ENCODE measurements at regions not wholly inside any gene's neighbourhood (a gene's known extent, or its start where the extent isn't known, plus 50 kb on each side); places are given as distances from the start of the nearest gene placed in this dataset.
"Not testable (repeated sequence)": the region's sequence is repeated elsewhere in the genome, so short reads cannot be mapped to it uniquely, and the experiment has no call there.

- no peaks in the 10 kb centered on the region for H3K4me1 ChIP-seq
- no peak overlapping the region for H3K4me3 ChIP-seq
- no peaks in the 10 kb centered on the region for H3K27me3 ChIP-seq (replicated peaks in 1 of 7)
- intact Hi-C loops (cut with DNase I; ENCODE audit: low total_unique reads) = no loop called here
- no peak overlapping the region for H3K27ac ChIP-seq
- H3K9me3 ChIP-seq = peaks cover 0 to 19% (median 10%) of the 10 kb centered on the region in 8 donors
- TF ChIP-seq POLR2A (IDR thresholded peaks at IDR 0.05) (no peak), POLR2AphosphoS5 (IDR thresholded peaks at IDR 0.05) (no peak), CTCF (IDR thresholded peaks at IDR 0.05 in 8 of 11, conservative IDR thresholded peaks at IDR 0.05 in 3 of 11) (no peak)
- 79 to 89% (median 82%) methylated on average over 6 of the region's 6 CpGs for WGBS, 5 donors
- no peaks in the 10 kb centered on the region for H3K36me3 ChIP-seq
- DNase-seq = no peak
Measured at GRCh38 chr12:126944684-126945083, 1322.3 kb upstream of the TMEM132C start.

GRCh38 chr12:126946958-126947357, 1320.0 kb upstream of the TMEM132C start:
- H3K36me3 ChIP-seq; H3K27ac ChIP-seq; H3K9me3 ChIP-seq; H3K27me3 ChIP-seq (replicated peaks in 1 of 7); H3K4me3 ChIP-seq; H3K4me1 ChIP-seq; DNase-seq; intact Hi-C loops (cut with DNase I; ENCODE audit: low total_unique reads): not testable (repeated sequence)
- WGBS, 5 donors = 75 to 91% (median 84%) methylated on average over 5 to 7 of the region's 7 CpGs

GRCh38 chr12:126949558-126949957, 1317.4 kb upstream of the TMEM132C start:
- intact Hi-C loops (cut with DNase I; ENCODE audit: low total_unique reads) = no loop called here
- no peaks in the 10 kb centered on the region for H3K9me3 ChIP-seq
- WGBS, 5 donors = 80 to 93% (median 84%) methylated on average over 1 of the region's 1 CpG
- TF ChIP-seq CTCF (IDR thresholded peaks at IDR 0.05 in 8 of 11, conservative IDR thresholded peaks at IDR 0.05 in 3 of 11) = no peak
- TF ChIP-seq POLR2AphosphoS5 (IDR thresholded peaks at IDR 0.05) = no peak
- TF ChIP-seq POLR2A (IDR thresholded peaks at IDR 0.05) = no peak
- no peak overlapping the region for H3K4me3 ChIP-seq
- no peak for DNase-seq
- no peaks in the 10 kb centered on the region for H3K27me3 ChIP-seq (replicated peaks in 1 of 7)
- no peaks in the 10 kb centered on the region for H3K4me1 ChIP-seq
- no peaks in the 10 kb centered on the region for H3K36me3 ChIP-seq
- no peak overlapping the region for H3K27ac ChIP-seq

GRCh38 chr12:126950266-126950665, 1316.7 kb upstream of the TMEM132C start:
- intact Hi-C loops (cut with DNase I; ENCODE audit: low total_unique reads) = no loop called here
- Histone ChIP-seq H3K36me3 (no peaks in the 10 kb centered on the region), H3K9me3 (no peaks in the 10 kb centered on the region), H3K27me3 (replicated peaks in 1 of 7) (no peaks in the 10 kb centered on the region), H3K4me3 (no peak overlapping the region), H3K27ac (no peak overlapping the region), H3K4me1 (no peaks in the 10 kb centered on the region)
- DNase-seq = no peak
- WGBS, 5 donors = 72 to 81% (median 81%) methylated on average over 6 of the region's 6 CpGs
- TF ChIP-seq POLR2AphosphoS5 (IDR thresholded peaks at IDR 0.05) (no peak), CTCF (IDR thresholded peaks at IDR 0.05 in 8 of 11, conservative IDR thresholded peaks at IDR 0.05 in 3 of 11) (no peak), POLR2A (IDR thresholded peaks at IDR 0.05) (no peak)
